Omental fat pad (tissue), 3 donors: ENCODE measurements at regions not wholly inside any gene's neighbourhood (a gene's known extent, or its start where the extent isn't known, plus 50 kb on each side); places are given as distances from the start of the nearest gene placed in this dataset.

ENCODE experiments used
- ATAC-seq: fragments of 150-250 bp; one replicate; pipeline ENCODE4 v1.9.1; 2016; ENCODE audit warnings: mild to moderate bottlenecking, moderate library complexity; ENCODE audit not compliant: low FRiP score
- DNase-seq: peaks from one replicate; pipeline ENCODE4 v3.0.0-alpha.2; 2019; ENCODE audit warnings: low spot score
- TF ChIP-seq, protein P1 (sequence below), 3 donors: fragments of 450-650 bp; IDR thresholded peaks; one replicate each; pipeline ENCODE4 v1.5.1; 2016 to 2017; ENCODE audit warnings: antibody characterized with exemption in 3 of 3, mild to moderate bottlenecking in 3 of 3, moderate library complexity in 2 of 3

- ATAC-seq (peak; percentile 70), DNase-seq (no peak)
- TF ChIP-seq, protein P1, sequence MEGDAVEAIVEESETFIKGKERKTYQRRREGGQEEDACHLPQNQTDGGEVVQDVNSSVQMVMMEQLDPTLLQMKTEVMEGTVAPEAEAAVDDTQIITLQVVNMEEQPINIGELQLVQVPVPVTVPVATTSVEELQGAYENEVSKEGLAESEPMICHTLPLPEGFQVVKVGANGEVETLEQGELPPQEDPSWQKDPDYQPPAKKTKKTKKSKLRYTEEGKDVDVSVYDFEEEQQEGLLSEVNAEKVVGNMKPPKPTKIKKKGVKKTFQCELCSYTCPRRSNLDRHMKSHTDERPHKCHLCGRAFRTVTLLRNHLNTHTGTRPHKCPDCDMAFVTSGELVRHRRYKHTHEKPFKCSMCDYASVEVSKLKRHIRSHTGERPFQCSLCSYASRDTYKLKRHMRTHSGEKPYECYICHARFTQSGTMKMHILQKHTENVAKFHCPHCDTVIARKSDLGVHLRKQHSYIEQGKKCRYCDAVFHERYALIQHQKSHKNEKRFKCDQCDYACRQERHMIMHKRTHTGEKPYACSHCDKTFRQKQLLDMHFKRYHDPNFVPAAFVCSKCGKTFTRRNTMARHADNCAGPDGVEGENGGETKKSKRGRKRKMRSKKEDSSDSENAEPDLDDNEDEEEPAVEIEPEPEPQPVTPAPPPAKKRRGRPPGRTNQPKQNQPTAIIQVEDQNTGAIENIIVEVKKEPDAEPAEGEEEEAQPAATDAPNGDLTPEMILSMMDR (IDR thresholded peaks at IDR 0.05), result no peak
These were observed 199.9 kb upstream of the PKDCC start for GRCh38 chr2:41847744-41848441.

- TF ChIP-seq, protein P1 (IDR thresholded peaks at IDR 0.05), result no peak
- DNase-seq (no peak), ATAC-seq (no peak)
These were observed 196.3 kb upstream of the PKDCC start for GRCh38 chr2:41851554-41851953.

- TF ChIP-seq, protein P1 (IDR thresholded peaks at IDR 0.05), result peak in 2 of 3 donors; percentile 10 to 41
These were observed 194.2 kb upstream of the PKDCC start for GRCh38 chr2:41853427-41854191.

GRCh38 chr2:41854227-41854626, 193.6 kb upstream of the PKDCC start:
- TF ChIP-seq, protein P1 (IDR thresholded peaks at IDR 0.05), result no peak
- DNase-seq, result no peak
- ATAC-seq, result peak; percentile 39

More at GRCh38 chr2:41853427-41854191, 194.2 kb upstream of the PKDCC start:
- DNase-seq, result no peak
- peak; percentile 56 for ATAC-seq

DNA sequence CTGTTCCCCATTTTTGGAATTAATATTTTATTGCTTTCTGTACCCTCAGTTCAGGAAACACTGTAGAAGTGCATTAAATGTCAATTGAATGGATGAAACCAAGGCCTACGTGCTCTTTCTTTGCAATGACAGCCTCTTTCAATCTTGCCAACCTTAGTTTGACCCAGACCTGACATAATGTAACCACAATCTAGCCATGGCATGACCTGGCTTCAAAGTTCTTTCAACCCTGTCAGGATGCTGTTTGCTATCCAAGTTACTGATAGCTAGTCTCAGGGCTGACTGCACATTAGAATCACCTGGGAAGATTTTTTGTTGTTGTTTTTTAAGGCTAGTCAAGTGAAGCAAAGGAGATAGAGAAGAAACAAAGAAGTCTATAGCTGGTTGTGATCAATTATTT, 190.9 kb upstream of the PKDCC start:
- DNase-seq (no peak), ATAC-seq (no peak)
- TF ChIP-seq, protein P1 (IDR thresholded peaks at IDR 0.05), result no peak

- no peak for ATAC-seq
- DNase-seq, result no peak
- TF ChIP-seq, protein P1 (IDR thresholded peaks at IDR 0.05), result no peak
These were observed 188.0 kb upstream of the PKDCC start for GRCh38 chr2:41859615-41860514.
